ENCODE measurements at regions not wholly inside any gene's neighbourhood (a gene's known extent, or its start where the extent isn't known, plus 50 kb on each side); places are given as distances from the start of the nearest gene placed in this dataset.

DNA sequence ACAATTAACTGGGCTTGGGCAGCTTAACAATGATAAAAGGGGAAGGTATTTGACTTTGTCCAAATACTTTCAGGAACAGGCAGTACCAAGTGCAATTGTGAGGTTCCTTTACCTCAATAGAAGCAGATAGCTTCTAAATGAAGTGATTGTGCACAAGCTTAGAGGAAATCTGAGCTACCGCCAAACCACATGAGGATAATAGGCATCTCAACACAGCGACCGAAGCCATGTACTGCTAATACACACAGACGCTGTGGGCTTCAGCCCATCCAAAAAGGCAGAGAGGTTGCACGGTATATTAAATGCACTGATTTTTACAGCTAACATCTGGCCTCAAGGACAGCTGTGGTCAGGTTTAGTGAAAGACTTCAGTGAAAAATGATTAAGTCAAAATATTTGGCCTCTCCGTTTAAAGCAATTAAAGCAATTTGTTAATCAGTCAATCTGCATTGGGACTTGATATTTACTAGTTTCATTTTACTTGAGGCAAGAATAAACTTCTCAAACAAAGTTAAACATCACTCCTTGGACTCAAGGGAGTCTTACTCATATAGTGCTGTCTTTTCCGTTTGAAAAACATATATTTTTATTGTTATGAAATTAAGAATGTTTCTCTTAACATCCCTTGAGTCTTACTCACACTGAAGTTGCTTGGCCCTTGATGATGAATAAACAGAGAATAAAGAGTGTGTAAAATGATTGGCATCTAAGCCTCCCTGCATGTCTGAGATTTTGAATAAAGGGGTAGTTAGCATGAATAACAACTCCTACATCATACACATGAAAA is 306.3 kb downstream of the C7orf25 start:
- H2BK20ac ChIP-seq (ENCODE audit: low read depth, low read length, poor library complexity, severe bottlenecking): no peak overlapping the region
- no peak overlapping the region for H3K4ac ChIP-seq (ENCODE audit: low read depth, low read length)
- no peak overlapping the region for H3K18ac ChIP-seq (ENCODE audit: insufficient read length, low read depth, low read length)
- no peaks in the 10 kb centered on the region for H3K9me3 ChIP-seq (ENCODE audit: control insufficient read depth, low read depth, low read length)
- no peak overlapping the region for H3K14ac ChIP-seq (ENCODE audit: insufficient read depth, low read length)
- H3K79me1 ChIP-seq (ENCODE audit: insufficient read depth, low read depth, low read length, poor library complexity, severe bottlenecking): no peaks in the 10 kb centered on the region
- H3K79me2 ChIP-seq (ENCODE audit: insufficient read depth, low read length): no peaks in the 10 kb centered on the region
- no peak overlapping the region for H3K4me2 ChIP-seq (ENCODE audit: insufficient read depth, insufficient read length, low read length)
- no peak overlapping the region for H3K4me3 Mint-ChIP-seq
- no peaks in the 10 kb centered on the region for H3K27me3 Mint-ChIP-seq (ENCODE audit: low read depth)
- H3K4me1 Mint-ChIP-seq: peaks cover 0 to 3% of the 10 kb centered on the region in 2 experiments; a peak in 1 of 4 replicates
- no peaks in the 10 kb centered on the region for H3K4me1 ChIP-seq (ENCODE audit: insufficient read depth, low read length)
- H3K27ac ChIP-seq (ENCODE audit: insufficient read length, low read depth, low read length): no peak overlapping the region
- H4K91ac ChIP-seq (ENCODE audit: insufficient read length, low read depth, low read length): no peak overlapping the region
- H3K23me2 ChIP-seq (ENCODE audit: insufficient read length, low read depth, low read length, poor library complexity, severe bottlenecking): no peaks in the 10 kb centered on the region
- H4K8ac ChIP-seq (replicated peaks; ENCODE audit: insufficient read length, low read depth, low read length): no peak overlapping the region
- no peak overlapping the region for H3K9ac ChIP-seq (ENCODE audit: extremely low read depth, insufficient read length, low read length)
- H3K27me3 ChIP-seq (ENCODE audit: insufficient read depth, low read length): no peaks in the 10 kb centered on the region
- no peak for DNase-seq
- no peak overlapping the region for H2BK120ac ChIP-seq (ENCODE audit: low read depth, low read length, poor library complexity, severe bottlenecking)
- no peak overlapping the region for H3K27ac Mint-ChIP-seq
- peaks cover 0 to 2% of the 10 kb centered on the region in 2 experiments; a peak in 1 of 5 replicates for H3K9me3 Mint-ChIP-seq
- no peak overlapping the region for H3T11ph ChIP-seq (ENCODE audit: low read length)
- TF ChIP-seq, protein P1, sequence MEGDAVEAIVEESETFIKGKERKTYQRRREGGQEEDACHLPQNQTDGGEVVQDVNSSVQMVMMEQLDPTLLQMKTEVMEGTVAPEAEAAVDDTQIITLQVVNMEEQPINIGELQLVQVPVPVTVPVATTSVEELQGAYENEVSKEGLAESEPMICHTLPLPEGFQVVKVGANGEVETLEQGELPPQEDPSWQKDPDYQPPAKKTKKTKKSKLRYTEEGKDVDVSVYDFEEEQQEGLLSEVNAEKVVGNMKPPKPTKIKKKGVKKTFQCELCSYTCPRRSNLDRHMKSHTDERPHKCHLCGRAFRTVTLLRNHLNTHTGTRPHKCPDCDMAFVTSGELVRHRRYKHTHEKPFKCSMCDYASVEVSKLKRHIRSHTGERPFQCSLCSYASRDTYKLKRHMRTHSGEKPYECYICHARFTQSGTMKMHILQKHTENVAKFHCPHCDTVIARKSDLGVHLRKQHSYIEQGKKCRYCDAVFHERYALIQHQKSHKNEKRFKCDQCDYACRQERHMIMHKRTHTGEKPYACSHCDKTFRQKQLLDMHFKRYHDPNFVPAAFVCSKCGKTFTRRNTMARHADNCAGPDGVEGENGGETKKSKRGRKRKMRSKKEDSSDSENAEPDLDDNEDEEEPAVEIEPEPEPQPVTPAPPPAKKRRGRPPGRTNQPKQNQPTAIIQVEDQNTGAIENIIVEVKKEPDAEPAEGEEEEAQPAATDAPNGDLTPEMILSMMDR (conservative IDR thresholded peaks at IDR 0.05): no peak
- no peak overlapping the region for H2AK5ac ChIP-seq (ENCODE audit: insufficient read length, low read length)
- H4K5ac ChIP-seq (ENCODE audit: insufficient read length, low read depth, low read length): no peak overlapping the region
- no peak overlapping the region for H2BK12ac ChIP-seq (ENCODE audit: insufficient read length, low read depth, low read length)
- H3K23ac ChIP-seq (ENCODE audit: insufficient read length, low read depth, low read length): no peak overlapping the region
- H2AFZ ChIP-seq (ENCODE audit: low read length): no peak overlapping the region
- no peak overlapping the region for H2BK5ac ChIP-seq (ENCODE audit: insufficient read length, low read length)
- H2BK15ac ChIP-seq (ENCODE audit: low read depth, low read length): no peak overlapping the region
- no CpG with 5 or more reads among the region's 7 CpGs for WGBS (ENCODE audit: extremely low coverage, insufficient read length, low lambda C conversion rate)
- peaks cover 1 to 3% (median 2%) of the 10 kb centered on the region in 3 experiments; a peak in 2 of 7 replicates for H3K36me3 Mint-ChIP-seq (ENCODE audit: insufficient read depth in 1 of 3, low read depth in 3 of 3)
- H3K56ac ChIP-seq (ENCODE audit: insufficient read length, low read depth, low read length): no peak overlapping the region
- no peaks in the 10 kb centered on the region for H4K20me1 ChIP-seq (ENCODE audit: control insufficient read depth, insufficient read depth, insufficient read length)
